Parathyroid adenoma (tissue), 2 donors: ENCODE measurements at regions not wholly inside any gene's neighbourhood (a gene's known extent, or its start where the extent isn't known, plus 50 kb on each side); places are given as distances from the start of the nearest gene placed in this dataset.

Source experiments
- H2AFZ ChIP-seq: fragments of 300-600 bp; sonication (generic); one replicate; pipeline ENCODE4 v1.7.0; 2017; ENCODE audit warnings: antibody characterized with exemption, mild to moderate bottlenecking
- H3K27ac ChIP-seq: fragments of 300-600 bp; sonication (generic); one replicate; pipeline ENCODE4 v1.7.0; 2017
- H3K27me3 ChIP-seq: fragments of 300-600 bp; sonication (generic); one replicate; pipeline ENCODE4 v1.7.0; 2017; ENCODE audit warnings: low read length; ENCODE audit not compliant: control insufficient read depth, insufficient read depth
- H3K36me3 ChIP-seq: fragments of 300-600 bp; sonication (generic); one replicate; pipeline ENCODE4 v1.7.0; 2017; ENCODE audit warnings: low read length; ENCODE audit not compliant: control insufficient read depth, insufficient read depth
- H3K4me1 ChIP-seq: fragments of 300-600 bp; sonication (generic); one replicate; pipeline ENCODE4 v1.7.0; 2017; ENCODE audit warnings: control low read depth
- H3K4me2 ChIP-seq: fragments of 300-600 bp; sonication (generic); one replicate; pipeline ENCODE4 v1.7.0; 2017; ENCODE audit warnings: low read length
- H3K4me3 ChIP-seq: fragments of 300-600 bp; sonication (generic); one replicate; pipeline ENCODE4 v1.7.0; 2017; ENCODE audit warnings: low read depth, low read length
- H3K79me2 ChIP-seq: fragments of 300-600 bp; sonication (generic); one replicate; pipeline ENCODE4 v1.7.0; 2017; ENCODE audit warnings: control low read depth
- H3K9ac ChIP-seq: fragments of 300-600 bp; sonication (generic); one replicate; pipeline ENCODE4 v1.7.0; 2017; ENCODE audit warnings: mild to moderate bottlenecking
- H3K9me3 ChIP-seq: fragments of 300-600 bp; sonication (generic); one replicate; pipeline ENCODE4 v1.7.0; 2017; ENCODE audit warnings: low read length; ENCODE audit not compliant: control insufficient read depth
- CTCF ChIP-seq: fragments of 300-600 bp; sonication (generic); IDR thresholded peaks from one replicate; pipeline ENCODE4 v1.7.0; 2017; ENCODE audit warnings: antibody characterized with exemption, mild to moderate bottlenecking
- donor health status: primary hyperparathyroidism.

GRCh38 chr3:194876403-194877095 is 190.9 kb downstream of the FAM43A start:
- H3K4me1 ChIP-seq, result peaks cover 6% of the 10 kb centered on the region
- no peak overlapping the region for H2AFZ ChIP-seq
- no peak overlapping the region for H3K4me2 ChIP-seq
- no peak for TF ChIP-seq CTCF
- H3K9me3 ChIP-seq, result no peaks in the 10 kb centered on the region
- H3K9ac ChIP-seq, result no peak overlapping the region
- no peaks in the 10 kb centered on the region for H3K79me2 ChIP-seq
- H3K27me3 ChIP-seq, result no peaks in the 10 kb centered on the region
- H3K27ac ChIP-seq, result no peak overlapping the region
- no peaks in the 10 kb centered on the region for H3K36me3 ChIP-seq
- no peak overlapping the region for H3K4me3 ChIP-seq

GRCh38 chr3:194877291-194878119 is 191.8 kb downstream of the FAM43A start:
- Histone ChIP-seq H3K9me3 (no peaks in the 10 kb centered on the region), H3K27me3 (no peaks in the 10 kb centered on the region), H3K4me3 (no peak overlapping the region), H3K27ac (no peak overlapping the region), H3K9ac (no peak overlapping the region), H3K4me2 (no peak overlapping the region), H3K79me2 (no peaks in the 10 kb centered on the region), H3K4me1 (peaks cover 6% of the 10 kb centered on the region), H3K36me3 (no peaks in the 10 kb centered on the region), H2AFZ (no peak overlapping the region)
- TF ChIP-seq CTCF, result no peak

GRCh38 chr3:194879126-194879877 is 193.6 kb downstream of the FAM43A start:
- no peaks in the 10 kb centered on the region for H3K79me2 ChIP-seq
- no peaks in the 10 kb centered on the region for H3K9me3 ChIP-seq
- no peaks in the 10 kb centered on the region for H3K4me1 ChIP-seq
- no peak overlapping the region for H3K4me2 ChIP-seq
- H3K4me3 ChIP-seq, result no peak overlapping the region
- H3K27me3 ChIP-seq, result no peaks in the 10 kb centered on the region
- TF ChIP-seq CTCF, result no peak
- H3K27ac ChIP-seq, result no peak overlapping the region
- no peak overlapping the region for H2AFZ ChIP-seq
- no peak overlapping the region for H3K9ac ChIP-seq
- H3K36me3 ChIP-seq, result no peaks in the 10 kb centered on the region

GRCh38 chr3:194879991-194880939 is 194.6 kb downstream of the FAM43A start:
- TF ChIP-seq CTCF, result no peak
- Histone ChIP-seq H3K27me3 (no peaks in the 10 kb centered on the region), H3K9ac (no peak overlapping the region), H3K36me3 (no peaks in the 10 kb centered on the region), H3K79me2 (no peaks in the 10 kb centered on the region), H3K9me3 (no peaks in the 10 kb centered on the region), H3K4me2 (no peak overlapping the region), H3K4me3 (no peak overlapping the region), H2AFZ (peak overlapping the region; percentile 64), H3K27ac (peak overlapping the region; percentile 22), H3K4me1 (no peaks in the 10 kb centered on the region)
